T-helper 1 cell (primary cell): ENCODE measurements at regions not wholly inside any gene's neighbourhood (a gene's known extent, or its start where the extent isn't known, plus 50 kb on each side); places are given as distances from the start of the nearest gene placed in this dataset.

Experiments used
- DNase-seq, 5 donors: peaks; one replicate each; pipeline ENCODE4 v3.0.0-alpha.2; 2012 to 2020

DNA sequence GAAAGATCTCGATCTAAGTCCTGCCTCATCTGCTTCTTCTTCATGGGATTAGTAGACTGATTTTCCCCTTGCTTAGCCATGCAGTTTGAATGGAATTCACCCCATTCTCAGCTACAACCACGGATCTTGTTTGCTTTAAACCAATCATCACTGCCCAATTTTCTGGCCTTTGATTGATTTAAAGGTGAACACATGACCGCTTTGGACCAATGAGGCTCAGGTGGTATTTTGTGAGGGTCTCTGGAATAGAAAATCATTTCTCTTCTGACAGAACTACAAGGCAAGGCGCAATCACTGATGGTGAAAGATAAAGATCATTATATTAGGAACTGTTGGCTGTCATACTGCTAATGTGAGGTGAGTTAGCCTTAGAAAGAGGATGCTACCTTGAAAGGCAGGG lies 213.0 kb upstream of the PLEKHG7 start:
- DNase-seq = no peak

DNA sequence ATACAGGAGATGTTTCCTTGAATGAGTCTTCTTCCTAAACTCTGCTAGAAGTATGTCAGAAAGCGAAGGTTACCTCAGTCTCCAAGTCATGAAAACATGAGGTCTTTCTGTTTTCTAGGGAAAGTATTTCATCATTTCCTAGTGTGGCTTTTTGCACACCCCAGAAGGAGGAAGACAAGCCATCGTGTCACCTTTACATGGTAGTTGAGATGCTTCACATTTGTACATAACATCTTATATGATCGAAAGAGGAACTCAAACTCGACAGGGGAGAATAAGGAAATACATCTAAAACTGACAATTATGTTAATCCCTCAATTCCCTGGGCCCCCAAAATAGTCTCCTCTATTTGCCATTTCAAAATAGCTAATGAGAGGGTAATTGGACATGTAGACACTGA lies 214.1 kb upstream of the PLEKHG7 start:
- DNase-seq = no peak

DNA sequence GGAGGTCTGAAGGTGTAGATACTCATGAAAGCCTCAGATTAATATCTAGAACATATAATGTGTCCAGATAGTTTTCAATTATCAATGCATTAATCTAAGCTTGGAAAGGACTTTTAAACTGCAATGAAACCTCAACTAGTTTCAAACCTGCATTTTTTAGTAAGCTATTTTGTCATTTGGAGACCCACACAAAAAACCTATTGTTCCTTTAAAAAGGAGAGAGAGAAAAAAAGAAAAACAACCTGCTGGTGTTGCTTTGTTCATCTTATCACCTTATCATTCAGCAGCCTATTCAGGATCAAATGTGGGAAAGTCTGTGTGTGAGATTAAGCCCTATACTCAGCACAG lies 215.7 kb upstream of the PLEKHG7 start:
- DNase-seq = no peak

DNA sequence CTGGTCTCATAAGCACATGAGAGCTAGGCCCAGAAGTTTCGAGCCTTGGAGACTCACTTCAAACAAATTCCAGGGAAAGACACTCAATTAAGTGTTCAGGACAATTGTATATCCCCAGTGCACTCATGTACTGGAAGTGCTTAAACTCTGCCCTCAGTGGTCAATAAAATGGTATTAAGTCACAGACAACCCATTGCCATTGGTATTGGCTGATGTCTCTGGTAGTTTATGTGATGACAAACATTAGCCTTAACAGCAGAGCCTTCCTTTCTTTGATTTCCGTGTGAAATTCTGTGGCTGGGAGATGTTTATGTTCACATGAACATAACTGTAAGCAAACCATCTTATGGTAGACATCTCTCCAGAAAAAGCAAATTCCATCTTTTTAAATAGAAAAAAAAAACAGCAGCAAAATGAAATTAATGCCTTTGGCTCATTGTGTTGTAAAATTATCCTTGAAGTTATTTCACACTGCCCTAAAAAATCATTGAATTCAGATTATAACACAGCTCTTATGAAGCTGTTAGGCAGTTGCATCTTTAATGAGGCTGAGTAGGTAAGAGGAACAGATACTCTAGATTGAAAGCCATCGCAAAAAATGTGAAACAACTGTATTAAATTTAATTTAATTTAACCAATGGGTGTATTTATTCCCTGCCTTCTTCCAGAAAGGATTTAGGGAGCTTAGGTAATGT lies 216.2 kb upstream of the PLEKHG7 start:
- no peak for DNase-seq

DNA sequence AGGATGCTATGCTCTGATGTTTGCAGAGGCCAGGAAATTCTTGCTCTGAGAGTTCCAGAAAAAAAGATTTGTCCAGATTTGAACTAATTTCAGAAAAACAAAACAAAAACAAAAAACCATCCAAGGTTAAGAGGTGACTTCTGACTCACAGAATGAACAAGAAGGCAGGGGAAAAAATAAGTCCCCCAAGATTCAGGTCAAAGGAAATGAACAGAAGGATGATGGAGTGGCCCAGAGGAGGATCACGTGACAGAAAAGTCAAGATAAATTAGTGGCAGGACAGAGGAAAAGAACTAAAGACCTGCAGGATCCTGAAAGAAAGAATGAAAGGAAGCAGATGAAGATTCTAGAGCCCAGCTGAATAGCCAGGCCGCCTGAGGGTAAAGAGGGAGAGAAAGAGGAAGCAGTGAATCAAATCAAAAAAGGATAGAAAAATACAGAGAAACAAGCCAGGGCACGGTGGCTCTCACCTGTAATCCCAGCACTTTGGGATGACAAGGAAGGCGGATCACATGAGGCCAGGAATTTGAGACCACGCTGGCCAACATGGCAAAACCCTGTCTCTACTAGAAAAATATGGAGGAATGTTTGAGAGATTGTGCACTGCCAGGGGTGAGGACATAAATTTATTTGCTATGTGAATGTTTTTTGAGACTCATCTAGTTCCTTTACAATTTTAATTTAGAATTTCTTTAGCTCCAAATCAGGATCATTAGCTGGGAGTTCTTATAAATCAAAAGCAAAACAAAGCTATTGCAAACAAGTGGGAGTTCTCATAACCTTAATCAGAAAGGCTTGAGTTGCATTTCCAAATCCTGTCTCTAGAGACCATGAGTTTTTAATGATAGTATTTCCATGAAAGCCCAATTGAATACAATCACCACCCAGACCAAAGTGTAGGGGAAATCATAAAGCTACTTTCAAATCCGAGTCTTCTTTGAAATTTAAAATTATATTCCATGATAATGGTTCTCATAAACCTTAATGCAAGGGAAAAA lies 217.1 kb upstream of the PLEKHG7 start:
- no peak for DNase-seq

DNA sequence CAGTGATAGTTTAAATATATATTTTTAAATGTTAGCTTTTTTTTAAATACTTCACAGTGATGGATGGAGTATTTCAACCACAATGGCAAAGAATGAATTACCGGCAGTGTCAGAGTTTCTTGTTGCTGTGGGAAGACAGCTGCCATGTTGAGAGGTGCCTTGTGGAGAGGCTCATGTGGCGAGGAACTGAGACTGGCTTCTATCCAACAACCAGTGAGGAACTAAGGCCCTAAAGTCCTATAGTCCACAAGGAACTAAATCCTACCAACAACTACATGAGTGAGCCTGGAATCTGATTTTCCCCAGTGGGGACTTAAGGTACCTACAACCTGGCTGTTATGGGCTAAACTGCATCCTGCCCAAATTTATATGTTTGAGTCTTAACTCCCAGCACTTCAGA lies 220.2 kb upstream of the PLEKHG7 start:
- DNase-seq = no peak

DNA sequence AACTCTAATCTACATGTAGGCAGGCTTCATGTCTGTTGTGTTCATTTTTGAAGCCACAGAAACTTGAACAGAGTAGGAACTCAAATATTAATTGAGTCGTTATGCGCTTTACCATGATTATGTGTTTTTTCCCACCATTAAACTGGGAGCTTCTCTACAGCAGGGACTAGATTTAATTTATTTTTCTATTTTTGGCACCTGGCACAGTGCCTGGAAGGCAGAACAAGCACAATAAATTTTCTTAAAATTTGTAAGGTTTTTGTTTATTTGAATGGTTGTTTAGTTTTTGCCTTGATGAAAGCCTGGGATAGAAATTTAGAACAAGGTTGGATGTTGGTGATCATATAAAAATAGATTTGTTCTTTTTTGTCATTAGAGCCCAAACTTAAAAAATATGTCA lies 221.7 kb upstream of the PLEKHG7 start:
- DNase-seq = no peak

DNA sequence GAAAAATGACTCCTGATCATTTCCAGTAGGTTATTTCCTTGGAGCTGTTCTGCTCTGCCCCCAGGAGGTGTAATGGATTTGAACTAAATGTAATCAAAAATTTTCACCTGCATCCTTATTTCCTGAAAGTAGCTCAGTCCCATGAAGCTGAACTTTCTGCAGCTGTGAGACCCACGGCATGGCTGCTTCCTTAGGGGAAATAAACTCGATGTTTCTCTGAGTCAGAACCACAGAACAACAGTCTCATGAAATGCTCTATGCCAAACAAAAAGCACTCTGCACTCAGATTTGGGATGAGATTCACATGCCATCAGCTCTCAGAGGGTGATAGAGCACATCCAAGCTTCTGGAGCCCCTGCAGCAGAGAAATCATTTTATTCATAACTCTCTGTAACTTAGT lies 224.1 kb upstream of the PLEKHG7 start:
- DNase-seq = no peak

DNA sequence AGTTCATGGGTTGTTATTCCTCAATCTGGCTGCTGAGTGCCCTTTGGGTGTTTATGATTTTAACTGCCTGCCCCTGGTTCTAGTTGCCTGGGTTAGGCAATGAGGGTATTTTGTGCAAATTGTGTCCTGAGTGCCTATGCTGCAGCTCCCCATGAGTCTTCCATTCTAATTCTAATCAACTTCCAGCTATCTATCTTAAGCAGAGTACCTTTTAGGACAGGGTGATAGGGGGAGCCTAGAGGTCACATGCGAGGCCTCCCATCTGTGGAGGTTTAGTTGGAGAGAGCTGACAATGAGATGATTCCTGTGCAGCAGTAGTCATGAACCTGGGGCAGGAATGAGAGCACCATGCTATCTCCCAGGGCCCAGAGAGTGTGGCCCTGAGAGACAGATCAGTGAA lies 225.9 kb upstream of the PLEKHG7 start:
- DNase-seq = no peak

DNA sequence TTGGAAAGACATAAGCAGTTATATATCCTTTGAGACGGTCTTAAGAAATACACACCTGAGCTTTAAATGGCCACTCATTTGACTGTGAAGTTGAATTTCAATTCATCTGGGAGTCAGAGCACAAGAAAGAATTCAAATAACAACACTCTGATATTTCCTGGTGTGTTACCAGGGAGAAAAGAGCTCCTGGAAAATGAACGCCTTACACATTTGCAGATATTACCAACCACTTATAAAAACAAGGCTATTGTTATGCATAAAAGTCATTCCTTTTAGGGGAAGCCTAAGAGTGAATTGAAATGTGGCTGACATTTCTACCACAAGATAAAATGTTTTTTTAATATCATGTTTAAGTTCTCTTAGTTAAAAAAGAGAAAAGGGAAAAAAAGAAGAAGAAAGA lies 229.2 kb upstream of the PLEKHG7 start:
- no peak for DNase-seq

DNA sequence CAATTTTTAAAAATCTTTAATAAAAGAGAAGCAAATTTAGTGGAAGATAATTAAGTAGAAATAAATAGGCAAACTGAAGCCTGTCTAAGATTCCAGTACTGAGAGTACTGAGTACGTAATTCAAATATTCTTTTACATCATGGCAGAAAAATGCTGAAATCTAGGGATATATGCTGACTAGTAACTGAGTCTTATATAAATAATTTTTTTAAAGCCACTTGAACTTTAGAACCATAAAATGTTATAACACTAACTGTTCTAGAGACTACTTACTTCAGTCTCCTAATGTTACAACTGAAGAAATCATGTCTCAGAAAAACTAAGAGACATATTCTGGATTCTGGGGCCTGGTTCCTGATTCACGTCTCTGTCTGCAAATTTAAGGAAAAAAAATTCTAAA lies 230.6 kb upstream of the PLEKHG7 start:
- DNase-seq = no peak

DNA sequence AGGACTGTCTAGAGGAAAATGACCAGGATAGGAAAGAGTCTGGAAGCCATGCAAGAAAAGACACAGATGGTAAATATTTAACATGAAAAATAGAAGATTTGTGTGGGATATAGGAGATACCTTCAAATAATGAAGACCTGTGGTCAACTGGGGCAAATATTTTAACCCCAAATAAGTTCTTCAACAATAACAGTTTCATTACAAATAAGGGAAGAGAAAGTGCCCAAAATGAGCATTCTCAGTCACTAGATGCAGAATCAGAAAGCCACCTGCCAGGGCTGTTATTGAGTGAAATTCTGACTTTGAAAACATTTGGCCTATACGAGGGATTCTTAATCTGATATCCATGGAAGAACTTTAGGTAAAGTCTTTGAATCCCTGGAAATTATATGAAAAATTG lies 231.2 kb upstream of the PLEKHG7 start:
- DNase-seq = no peak

DNA sequence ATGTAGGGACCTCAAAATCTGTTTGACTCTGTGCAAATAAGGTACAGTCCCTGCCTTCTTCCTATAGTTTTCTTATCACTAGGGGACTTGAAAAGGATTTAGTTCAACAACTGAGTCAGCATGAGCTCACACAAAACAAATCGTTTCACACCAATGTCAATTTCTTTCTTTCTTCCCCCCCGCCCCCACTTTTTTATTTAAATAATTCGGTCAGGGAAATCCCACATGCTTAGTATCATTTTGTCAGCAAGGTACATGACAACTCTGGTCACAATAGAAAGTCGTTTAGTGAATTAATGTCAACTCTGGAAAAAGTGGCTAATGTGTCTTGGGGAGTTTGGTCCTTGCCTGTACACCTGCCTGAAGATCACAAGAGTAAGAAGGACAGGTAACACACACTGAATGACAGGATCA lies 232.2 kb upstream of the PLEKHG7 start:
- DNase-seq = peak in 1 of 5 donors; percentile 41

DNA sequence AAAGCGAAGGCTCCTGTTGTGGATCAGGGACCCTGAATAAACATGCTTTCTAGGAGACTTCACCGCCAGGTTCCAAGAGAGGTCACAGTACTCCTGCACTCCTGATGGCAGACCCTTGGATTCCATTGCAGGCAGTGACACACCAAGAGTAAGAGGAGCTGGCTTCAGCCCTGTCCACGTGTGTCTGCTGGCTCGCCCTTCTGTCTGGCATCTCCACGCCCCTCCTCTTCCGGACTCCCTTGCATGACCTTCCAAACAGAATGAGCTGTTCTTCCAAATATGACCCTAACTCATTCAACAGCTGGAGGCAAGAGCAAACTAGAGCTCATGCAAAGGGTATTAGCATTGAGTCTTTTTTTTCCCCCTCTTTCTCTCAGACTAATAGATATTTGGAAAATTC lies 233.0 kb upstream of the PLEKHG7 start:
- DNase-seq = no peak

DNA sequence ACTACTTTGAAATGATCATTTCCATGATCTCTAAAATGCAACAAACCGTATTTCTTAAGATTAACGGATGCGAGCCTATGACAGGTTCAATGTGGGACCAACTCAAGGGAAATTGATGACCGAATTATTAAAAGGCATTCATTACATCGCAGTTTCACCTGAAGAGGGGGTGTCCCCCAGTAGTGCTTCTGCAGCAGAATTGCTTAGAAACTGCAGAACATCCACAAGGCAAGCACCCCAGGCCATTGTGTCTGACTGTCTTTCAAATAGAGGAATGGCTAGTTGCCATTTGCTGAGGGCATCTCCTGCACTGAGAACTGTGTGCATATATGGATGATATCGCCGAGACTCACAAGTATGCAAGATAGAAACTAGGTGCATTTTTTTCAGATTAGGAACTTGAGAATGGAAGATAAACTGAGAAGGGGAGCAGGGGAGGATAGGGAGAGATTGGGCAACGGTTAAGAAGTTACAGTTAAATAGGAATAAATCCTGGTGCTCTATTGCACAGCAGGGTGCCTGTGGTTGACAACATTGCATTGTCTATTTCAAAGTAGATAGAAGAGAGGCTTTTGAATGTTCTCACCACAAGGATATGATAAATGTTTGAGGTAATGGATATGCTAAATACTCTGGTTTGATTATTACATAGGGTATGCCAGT lies 234.3 kb upstream of the PLEKHG7 start:
- DNase-seq = no peak

DNA sequence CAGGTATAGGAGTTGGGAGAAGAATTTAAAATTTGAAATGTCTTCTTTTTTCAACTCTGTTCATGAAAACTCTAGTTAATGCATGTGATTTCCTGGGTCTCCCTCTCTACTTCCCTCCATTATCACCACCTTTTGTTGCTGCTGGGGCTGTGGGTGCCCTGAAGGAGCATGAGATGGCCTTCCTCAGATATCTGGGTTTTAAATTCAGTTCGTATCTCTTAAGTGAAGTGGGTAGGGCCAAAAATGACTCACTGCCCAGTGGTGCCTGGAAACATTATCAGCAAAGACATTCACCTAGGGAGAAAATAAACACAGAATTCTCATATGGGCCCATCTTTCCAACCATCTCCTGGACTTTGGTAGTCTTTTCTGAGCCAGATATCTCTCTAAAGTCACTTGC lies 234.9 kb upstream of the PLEKHG7 start:
- no peak for DNase-seq

DNA sequence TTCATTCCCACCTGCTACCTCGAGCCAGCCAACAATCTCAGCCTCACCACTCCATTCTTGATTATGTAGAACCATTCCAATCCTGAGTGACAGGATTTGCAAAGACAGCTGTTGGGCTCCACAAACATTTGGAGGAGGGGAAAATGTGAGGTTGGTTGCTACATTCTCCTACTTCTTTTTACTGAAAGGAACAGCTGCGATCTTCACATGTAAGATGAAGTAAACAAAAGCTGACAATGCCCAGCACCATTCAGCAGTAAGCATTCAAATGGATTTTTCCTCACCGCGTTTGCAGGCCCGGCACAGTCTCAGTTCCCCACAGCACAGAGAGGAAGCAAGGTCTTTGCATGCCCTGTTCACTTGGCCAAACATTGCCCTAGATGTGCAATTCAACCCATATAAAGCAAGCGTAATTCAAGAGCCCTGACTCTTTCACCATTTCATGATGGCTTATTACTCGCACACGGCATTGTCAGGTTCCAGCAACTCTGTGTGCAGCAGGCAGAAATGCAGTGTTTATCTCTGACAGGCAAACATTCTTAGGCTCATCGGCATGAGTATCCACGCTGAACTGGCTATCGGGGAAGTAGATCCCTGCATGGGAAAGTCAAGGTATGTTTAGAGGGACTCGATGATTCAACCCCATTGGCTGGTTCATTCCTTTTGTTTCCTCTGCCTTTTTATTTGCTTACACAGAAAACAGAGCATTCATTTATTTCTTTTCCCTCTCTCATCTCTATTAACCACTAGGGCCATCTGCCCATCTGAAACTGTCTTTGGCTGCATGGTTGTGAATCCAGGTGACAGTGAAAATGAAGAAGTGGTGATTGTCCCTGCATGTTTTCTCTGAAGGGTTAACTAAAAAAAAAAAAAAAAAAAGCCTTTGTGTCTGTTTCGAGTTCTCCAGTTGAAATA lies 236.1 kb upstream of the PLEKHG7 start:
- no peak for DNase-seq

DNA sequence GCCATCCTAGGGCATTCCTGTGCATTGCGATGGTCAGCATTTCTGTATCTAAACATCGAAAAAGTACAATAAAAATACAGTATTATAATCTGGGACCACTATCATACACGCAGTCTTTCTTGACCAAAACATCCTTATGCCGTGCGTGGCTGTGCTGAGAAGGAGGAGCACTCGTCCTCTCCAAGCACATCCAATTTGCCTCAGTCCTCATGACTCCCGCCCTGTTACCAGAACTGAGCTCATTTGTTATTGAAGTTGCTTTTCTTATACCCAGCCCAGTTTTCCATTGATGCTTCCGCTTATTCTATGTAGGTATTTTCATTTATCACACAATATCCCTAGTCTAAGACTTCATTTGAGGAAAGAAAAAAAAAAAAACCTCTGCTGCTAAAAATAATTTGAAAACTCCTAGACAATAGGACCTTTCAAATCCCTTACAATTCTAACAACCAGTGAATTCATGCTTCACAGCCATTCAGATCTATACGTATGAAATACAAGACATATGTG lies 236.9 kb upstream of the PLEKHG7 start:
- DNase-seq = no peak

DNA sequence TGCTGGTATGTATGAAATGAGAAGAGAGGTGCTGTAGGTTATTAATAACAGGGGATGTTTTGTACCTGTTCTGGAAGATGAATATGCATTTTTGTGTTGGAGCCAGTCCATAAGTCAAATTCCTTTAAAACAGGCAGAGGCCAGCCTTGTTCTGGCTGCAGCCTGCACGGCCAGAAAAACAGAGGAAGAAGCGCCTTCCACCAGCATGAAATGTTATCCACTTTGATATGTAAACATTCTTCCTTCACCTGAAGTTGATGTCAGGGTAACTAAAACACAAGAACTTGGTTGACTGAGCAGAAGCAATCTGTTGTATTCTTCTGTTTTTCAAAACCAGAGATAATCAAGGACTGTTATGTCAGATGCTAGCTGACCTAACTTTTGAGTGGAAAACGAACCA lies 237.9 kb upstream of the PLEKHG7 start:
- DNase-seq = no peak

DNA sequence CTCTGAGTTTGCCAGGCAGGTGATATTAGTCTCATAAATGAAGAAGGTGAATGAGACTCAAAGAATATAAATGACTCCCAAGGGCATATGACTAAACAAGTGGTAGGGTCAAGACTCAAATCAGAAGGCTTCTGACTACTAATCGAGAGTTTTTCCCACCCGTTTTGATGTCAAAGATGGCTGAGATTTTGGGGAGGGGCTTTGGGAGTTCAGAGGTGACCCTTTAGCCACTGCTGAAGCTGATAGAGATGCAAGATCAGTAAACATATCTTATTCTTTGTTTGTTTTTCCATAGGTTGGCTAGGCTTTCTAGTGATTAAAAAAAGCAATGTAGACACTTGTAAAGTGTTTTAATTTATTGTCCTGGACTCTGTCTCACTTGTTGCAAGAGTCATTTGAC lies 239.6 kb upstream of the PLEKHG7 start:
- no peak for DNase-seq

DNA sequence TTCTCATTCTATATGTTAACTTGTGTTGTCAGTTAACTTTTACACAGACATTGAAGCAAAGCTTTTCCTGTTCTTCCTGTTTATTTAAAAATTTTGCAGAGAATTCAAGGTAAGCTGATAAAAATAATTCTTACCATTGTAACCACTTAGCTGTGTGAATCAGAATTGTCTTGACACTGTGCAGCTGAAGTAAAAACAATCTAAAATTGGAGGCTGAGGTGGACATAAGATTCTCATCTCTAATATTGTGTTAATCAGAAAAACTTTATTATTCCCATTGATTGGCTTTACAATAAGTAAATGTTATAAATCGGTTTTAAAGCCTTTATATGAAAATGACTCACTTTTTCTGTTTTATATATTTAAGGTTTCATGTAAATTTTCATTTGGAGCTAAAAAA lies 240.3 kb upstream of the PLEKHG7 start:
- DNase-seq = no peak

DNA sequence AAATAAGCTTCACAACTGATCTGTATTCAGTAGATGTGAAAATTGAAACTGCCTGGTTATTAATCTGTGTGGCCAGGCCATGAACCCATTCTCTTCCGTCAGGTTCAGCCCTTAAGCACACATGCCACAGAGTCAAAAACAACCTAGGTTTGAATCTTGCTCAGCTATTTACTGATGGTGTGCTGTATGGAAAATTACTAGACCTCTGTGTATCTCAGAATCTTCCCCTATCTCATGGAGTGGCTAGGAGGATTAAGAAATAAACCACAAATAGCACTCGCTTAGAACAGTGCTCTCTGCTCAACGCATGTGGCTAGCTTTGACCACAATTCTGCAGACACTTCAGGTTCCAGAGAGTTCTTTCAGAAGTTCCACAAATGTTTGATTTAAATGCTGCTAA lies 240.7 kb upstream of the PLEKHG7 start:
- DNase-seq = peak in 1 of 5 donors; percentile 56
